HG03135 (cell line): ENCODE measurements at regions not wholly inside any gene's neighbourhood (a gene's known extent, or its start where the extent isn't known, plus 50 kb on each side); places are given as distances from the start of the nearest gene placed in this dataset.
"Not testable (repeated sequence)": the region's sequence is repeated elsewhere in the genome, so short reads cannot be mapped to it uniquely, and the experiment has no call there.

Experiments used
- ATAC-seq: cut with Tn5 transposase; IDR thresholded peaks from one replicate; pipeline ENCODE4 v1.9.1; 2021; ENCODE audit warnings: mild to moderate bottlenecking, moderate library complexity; ENCODE audit not compliant: unreplicated experiment

DNA sequence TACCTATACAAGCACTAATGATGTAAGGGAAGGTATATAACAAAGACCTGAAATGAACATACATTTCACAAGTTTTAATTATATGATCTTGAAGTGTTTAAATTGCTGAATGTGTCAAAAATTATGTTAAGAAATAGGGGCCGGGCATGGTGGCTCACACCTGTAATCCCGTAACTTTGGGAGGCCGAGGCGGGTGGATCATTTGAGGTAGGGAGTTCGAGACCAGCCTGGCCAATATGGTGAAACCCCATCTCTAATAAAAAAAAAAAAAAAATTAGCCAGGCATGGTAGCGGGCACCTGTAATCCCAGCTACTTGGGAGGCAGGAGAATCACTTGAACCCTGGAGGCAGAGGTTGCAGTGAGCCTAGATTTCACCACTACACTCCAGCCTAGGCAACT lies 537.4 kb upstream of the STEAP1 start:
- not testable (repeated sequence) for ATAC-seq

GRCh38 chr7:89618274-89618673 lies 536.0 kb upstream of the STEAP1 start:
- no peak for ATAC-seq

DNA sequence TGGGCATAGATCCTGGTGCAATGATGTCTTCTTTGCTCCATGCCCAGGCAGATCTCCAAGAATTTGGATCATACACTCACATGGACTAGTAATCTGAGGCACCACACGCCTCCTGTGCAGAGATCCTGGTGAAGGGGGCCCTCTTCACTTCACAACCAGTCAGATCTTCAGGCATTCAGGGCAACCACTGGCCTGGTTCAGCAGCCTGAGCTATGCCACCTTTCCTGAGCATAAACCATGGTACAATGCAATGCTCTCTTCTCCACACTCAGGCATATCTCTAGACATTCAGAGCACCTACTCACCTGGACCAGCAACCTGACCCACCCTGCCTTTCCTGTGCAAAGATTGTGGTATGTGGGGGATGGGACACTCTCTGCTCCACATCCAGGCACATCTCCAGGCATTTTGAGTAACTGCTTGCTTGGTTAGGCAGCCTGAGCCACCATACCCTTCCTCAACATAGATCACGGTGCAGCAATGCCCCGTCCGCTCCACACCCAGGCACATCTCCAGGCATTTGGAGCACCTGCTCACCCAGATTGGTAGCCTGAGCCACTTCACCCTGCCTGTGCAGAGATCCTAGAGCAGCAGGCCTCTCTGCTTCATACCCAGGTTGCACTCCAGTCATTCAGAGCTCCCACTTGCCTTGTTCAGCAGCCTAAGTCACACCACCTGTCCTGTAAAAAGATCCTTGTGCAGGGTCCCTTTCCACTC lies 532.2 kb upstream of the STEAP1 start:
- ATAC-seq, result no peak

- ATAC-seq, result peak; percentile 79
Observed at GRCh38 chr7:89623018-89623672, 531.1 kb upstream of the STEAP1 start.

- ATAC-seq, result not testable (repeated sequence)
Observed at GRCh38 chr7:89624155-89624554, 530.1 kb upstream of the STEAP1 start.

- ATAC-seq, result no peak
Observed at GRCh38 chr7:89648509-89648908, 505.8 kb upstream of the STEAP1 start.

GRCh38 chr7:89655946-89656345 lies 498.3 kb upstream of the STEAP1 start:
- ATAC-seq, result no peak

DNA sequence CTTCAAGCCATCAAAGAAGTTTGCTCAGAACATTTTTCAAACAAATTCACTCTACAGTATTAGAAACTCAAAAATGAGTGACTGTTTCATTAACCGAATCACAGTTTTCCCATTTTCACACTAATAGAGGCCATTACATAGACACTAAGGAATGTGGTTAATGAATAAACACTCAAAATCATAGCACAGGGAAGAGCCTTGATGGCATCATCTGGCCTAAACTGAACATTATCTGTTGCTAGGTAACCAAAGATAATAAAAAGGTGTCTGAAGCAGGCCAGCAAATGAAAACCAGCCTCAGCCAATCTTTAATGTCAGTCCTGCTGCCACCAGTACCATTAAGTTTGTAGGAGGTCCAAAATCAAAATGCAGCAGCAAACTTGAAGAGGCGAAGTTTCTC lies 492.4 kb upstream of the STEAP1 start:
- no peak for ATAC-seq

- no peak for ATAC-seq
Observed at GRCh38 chr7:89666136-89666835, 488.0 kb upstream of the STEAP1 start.

DNA sequence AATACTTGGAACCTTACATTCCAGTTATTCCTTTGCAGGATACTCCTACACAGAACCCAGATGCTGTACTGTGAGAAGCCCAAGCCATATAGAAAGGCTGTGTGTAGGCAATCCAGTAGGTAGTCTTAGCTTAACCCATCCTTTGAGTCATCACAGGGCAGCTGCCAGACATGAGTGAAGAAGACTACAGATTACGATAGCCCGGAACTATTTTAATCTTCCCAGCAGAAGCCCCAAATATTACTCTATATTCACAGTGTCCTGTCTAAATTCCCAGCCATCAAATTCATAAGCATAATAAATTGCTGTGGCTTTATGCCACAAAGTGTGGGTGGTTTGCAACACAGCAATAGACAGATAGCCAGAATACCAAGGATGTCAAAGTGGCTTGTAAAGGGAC lies 474.1 kb upstream of the STEAP1 start:
- no peak for ATAC-seq

DNA sequence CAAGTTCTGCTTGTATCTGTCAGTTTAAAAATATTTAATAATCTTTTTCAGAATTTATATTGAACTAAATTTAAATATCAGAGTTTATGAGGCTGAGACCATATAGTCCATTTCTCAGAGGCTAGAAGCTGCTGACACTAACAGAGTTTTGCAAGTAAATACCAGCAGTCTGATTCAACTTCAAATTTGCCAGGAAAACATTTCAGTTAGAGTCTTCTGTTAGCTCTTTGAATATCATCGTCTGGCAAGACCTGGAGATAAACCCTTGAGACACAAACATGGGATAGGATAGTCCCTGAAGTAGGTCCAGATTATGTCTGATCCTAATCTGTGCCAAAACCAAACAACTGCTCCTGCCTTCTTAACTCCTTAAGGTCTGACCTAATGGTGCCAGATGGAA lies 472.8 kb upstream of the STEAP1 start:
- ATAC-seq, result no peak

- no peak for ATAC-seq
Observed at GRCh38 chr7:89685287-89685686, 469.0 kb upstream of the STEAP1 start.

DNA sequence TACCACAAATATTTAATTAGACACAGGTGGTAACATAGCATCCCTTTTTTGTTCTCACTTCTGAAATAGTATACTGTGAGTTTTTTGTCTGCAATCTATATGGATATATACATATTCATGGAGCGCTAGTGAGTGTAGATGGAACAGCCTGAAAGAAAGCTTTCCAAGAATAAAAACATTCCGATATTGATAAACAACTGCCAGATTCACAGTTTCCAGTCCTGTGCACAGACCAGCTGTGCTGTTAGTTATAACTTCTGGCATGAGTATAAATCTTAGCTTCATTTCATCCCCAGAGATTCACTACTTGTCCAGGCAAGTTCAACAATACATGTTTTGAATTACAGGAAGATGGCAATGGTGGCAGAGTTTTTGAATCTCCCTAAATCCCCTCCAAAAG lies 467.1 kb upstream of the STEAP1 start:
- no peak for ATAC-seq

DNA sequence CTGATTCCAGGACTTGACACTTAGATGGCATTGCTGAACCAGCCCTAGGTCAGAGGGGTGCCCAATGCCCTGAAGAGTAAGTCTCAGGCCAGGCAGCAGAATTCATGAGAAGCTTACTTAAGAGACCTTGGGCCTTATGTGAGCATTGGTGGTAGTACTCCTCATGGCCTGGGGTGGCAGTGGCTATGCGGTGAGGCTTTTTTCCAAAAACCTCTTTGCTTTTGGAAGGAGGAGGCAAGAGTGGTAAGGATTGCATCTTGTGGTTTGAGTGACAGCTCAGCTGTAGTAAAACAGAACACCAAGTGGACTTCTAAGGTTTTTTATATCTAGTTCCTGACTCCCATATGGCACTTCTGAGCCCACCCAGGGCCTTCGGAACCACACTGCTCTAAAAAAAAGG lies 459.0 kb upstream of the STEAP1 start:
- ATAC-seq, result no peak

DNA sequence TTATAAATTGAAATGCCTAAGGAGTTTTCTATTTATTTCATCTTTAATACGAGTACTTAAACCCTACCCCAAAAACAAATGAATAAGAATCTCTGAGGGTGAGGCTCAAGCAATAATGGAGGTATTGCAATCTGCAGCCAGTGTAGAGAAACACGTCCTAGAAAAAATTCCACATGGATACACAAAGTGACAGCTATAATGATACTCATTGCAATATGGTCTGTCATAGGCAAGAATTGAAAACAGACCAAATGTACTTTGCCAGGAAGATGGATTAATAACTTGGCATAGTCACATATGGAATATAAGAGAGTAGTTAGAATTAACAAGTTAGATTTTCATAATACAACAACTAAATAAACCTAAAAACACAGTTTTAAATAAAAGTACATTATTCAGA lies 440.1 kb upstream of the STEAP1 start:
- ATAC-seq, result no peak

GRCh38 chr7:89718941-89719340 lies 435.3 kb upstream of the STEAP1 start:
- ATAC-seq, result not testable (repeated sequence)

GRCh38 chr7:89728481-89728880 lies 425.8 kb upstream of the STEAP1 start:
- ATAC-seq, result no peak

GRCh38 chr7:89731751-89732445 lies 422.4 kb upstream of the STEAP1 start:
- no peak for ATAC-seq

DNA sequence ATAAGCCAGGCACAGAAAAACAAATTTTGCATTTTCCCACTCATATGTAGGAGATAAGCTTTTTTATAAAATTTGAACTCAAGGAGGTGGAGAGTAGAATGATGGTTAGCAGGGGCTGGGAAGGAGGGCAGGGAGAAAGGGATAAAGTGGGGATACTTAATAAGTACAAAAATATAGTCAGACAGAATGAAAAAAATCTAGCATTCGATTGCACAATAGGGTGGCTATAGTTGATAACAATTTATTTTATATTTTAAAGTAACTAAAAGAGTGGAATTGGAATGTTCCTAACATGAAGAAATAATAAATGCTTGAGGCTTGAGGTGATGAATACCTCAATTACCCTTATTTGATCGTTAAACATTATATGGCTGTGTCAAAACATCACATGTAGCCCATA lies 415.7 kb upstream of the STEAP1 start:
- ATAC-seq, result no peak

DNA sequence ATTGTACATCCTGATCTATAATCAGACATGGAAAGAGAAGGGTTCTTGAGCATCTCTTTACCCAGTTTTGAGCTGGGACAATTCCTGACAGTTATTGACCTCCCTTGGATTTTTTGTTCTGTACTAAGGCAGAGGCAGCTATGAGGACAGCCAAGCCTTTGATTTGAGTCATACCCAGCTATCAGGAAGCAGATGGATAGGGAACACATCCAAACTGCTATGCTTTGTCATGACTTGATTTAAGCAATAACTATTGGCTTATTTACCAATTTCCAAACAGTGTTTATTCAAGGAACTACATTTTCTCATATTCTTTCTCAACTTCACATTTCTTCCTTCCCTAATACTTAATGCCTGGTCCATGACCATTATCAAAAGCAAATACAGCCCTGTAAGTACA lies 396.4 kb upstream of the STEAP1 start:
- ATAC-seq, result no peak

DNA sequence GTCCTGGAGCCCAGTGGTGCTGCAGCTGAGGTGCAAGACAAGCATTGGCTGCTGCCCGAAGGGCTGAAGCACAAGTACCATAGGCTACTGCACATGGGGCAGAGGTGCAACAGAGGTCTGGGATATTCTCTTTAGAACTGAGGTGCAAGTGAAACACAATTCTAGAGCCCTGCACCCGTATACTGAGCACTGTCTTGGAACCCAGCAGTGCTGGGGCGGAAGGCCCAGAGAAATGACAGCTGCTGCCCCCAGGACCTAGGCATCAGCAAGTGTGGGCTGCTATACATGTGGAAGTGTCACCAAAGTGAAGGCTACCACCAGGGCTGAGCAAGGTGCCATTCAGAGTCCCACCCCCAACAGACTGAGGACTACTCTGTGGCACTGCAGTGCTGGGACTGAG lies 393.6 kb upstream of the STEAP1 start:
- ATAC-seq, result no peak

DNA sequence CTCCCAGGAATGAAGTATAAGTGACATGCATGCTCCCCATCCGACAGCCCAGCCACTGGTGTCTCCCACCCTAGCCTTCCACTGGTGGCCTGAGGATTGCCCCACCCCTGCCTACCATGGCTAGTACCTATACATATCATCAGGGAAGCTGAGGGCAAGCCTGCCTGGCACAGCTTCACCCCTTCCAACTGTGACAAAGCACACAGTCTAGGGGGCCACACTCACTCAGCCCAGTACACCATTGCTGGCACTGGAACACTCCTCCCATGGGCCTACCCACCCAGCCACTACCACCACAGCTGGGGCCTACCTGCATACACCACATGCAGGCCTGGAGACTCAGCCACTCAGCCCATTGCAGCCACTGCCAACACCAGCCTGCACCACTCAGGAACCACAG lies 393.1 kb upstream of the STEAP1 start:
- ATAC-seq, result no peak
